GM21526 (cell line): ENCODE measurements at regions not wholly inside any gene's neighbourhood (a gene's known extent, or its start where the extent isn't known, plus 50 kb on each side); places are given as distances from the start of the nearest gene placed in this dataset.

Experiments
- ATAC-seq: cut with Tn5 transposase; IDR thresholded peaks from one replicate; pipeline ENCODE4 v1.9.1; 2021; ENCODE audit warnings: moderate library complexity; ENCODE audit not compliant: unreplicated experiment, low FRiP score

- no peak for ATAC-seq
Measured at GRCh38 chr7:118009419-118009818, 136.2 kb upstream of the CTTNBP2 start.

GRCh38 chr7:118011652-118012051, 138.4 kb upstream of the CTTNBP2 start:
- no peak for ATAC-seq

GRCh38 chr7:118013252-118014010, 140.2 kb upstream of the CTTNBP2 start:
- ATAC-seq = no peak

GRCh38 chr7:118022546-118022945, 149.3 kb upstream of the CTTNBP2 start:
- no peak for ATAC-seq

GRCh38 chr7:118026791-118027190, 153.6 kb upstream of the CTTNBP2 start:
- no peak for ATAC-seq

GRCh38 chr7:118028226-118028625, 155.0 kb upstream of the CTTNBP2 start:
- ATAC-seq = no peak

- ATAC-seq = no peak
Measured at GRCh38 chr7:118029826-118030422, 154.0 kb upstream of the LSM8 start.

- ATAC-seq = no peak
Measured at GRCh38 chr7:118033273-118033672, 150.7 kb upstream of the LSM8 start.

GRCh38 chr7:118039963-118040489, 143.9 kb upstream of the LSM8 start:
- ATAC-seq = no peak

GRCh38 chr7:118040562-118040961, 143.4 kb upstream of the LSM8 start:
- peak; percentile 63 for ATAC-seq

GRCh38 chr7:118041251-118041878, 142.6 kb upstream of the LSM8 start:
- ATAC-seq = no peak

GRCh38 chr7:118045629-118046028, 138.3 kb upstream of the LSM8 start:
- ATAC-seq = no peak

- ATAC-seq = no peak
Measured at GRCh38 chr7:118046086-118046485, 137.9 kb upstream of the LSM8 start.

- ATAC-seq = no peak
Measured at GRCh38 chr7:118046801-118047200, 137.2 kb upstream of the LSM8 start.

- no peak for ATAC-seq
Measured at GRCh38 chr7:118052336-118052735, 131.6 kb upstream of the LSM8 start.

GRCh38 chr7:118053353-118053752, 130.6 kb upstream of the LSM8 start:
- no peak for ATAC-seq

GRCh38 chr7:118054529-118054928, 129.4 kb upstream of the LSM8 start:
- no peak for ATAC-seq

GRCh38 chr7:118055647-118056046, 128.3 kb upstream of the LSM8 start:
- no peak for ATAC-seq

GRCh38 chr7:118057404-118057803, 126.6 kb upstream of the LSM8 start:
- no peak for ATAC-seq

GRCh38 chr7:118059209-118059608, 124.8 kb upstream of the LSM8 start:
- ATAC-seq = no peak

GRCh38 chr7:118060692-118061091, 123.3 kb upstream of the LSM8 start:
- no peak for ATAC-seq

- no peak for ATAC-seq
Measured at GRCh38 chr7:118061386-118061785, 122.6 kb upstream of the LSM8 start.
